Astrocyte (in vitro differentiated cells and primary cell): ENCODE measurements at regions not wholly inside any gene's neighbourhood (a gene's known extent, or its start where the extent isn't known, plus 50 kb on each side); places are given as distances from the start of the nearest gene placed in this dataset.

Experiments used
- CTCF ChIP-seq: IDR thresholded peaks from 2 replicates; pipeline ENCODE4 v1.5.1; 2011; ENCODE audit warnings: low read depth, mild to moderate bottlenecking, inconsistent platforms, low read length, moderate library complexity; ENCODE audit not compliant: insufficient read depth
- EZH2 ChIP-seq: IDR thresholded peaks from 2 replicates; pipeline ENCODE4 v1.6.1; 2012; ENCODE audit warnings: mild to moderate bottlenecking, low read length, inconsistent platforms; ENCODE audit not compliant: insufficient read depth

GRCh38 chr2:205868773-205869333 is 186.6 kb downstream of the NRP2 start:
- TF ChIP-seq CTCF: no peak
- TF ChIP-seq EZH2: no peak
